GM13977 (cell line): ENCODE measurements at regions not wholly inside any gene's neighbourhood (a gene's known extent, or its start where the extent isn't known, plus 50 kb on each side); places are given as distances from the start of the nearest gene placed in this dataset.
"Not testable (repeated sequence)": the region's sequence is repeated elsewhere in the genome, so short reads cannot be mapped to it uniquely, and the experiment has no call there.

Experiments
- DNase-seq: peaks from one replicate; pipeline ENCODE4 v3.0.0; 2012; ENCODE audit warnings: low spot score
- CTCF ChIP-seq: IDR thresholded peaks from 2 replicates; pipeline ENCODE4 v1.5.1; 2012; ENCODE audit warnings: mild to moderate bottlenecking, control low read depth; ENCODE audit not compliant: insufficient read depth; ENCODE audit errors: extremely low read depth, missing control alignments
- in situ Hi-C: fragments of 300-500 bp; cut with MboI; formaldehyde crosslinking; loops from one replicate; pipeline ENCODE4 v1.12.0; 2022; ENCODE audit warnings: low sequenced_read_pairs, low pct_unique_long_range_greater_than_20kb, mixed read lengths, inconsistent platforms; ENCODE audit not compliant: unreplicated experiment

GRCh38 chr12:90572778-90573177 is 382.2 kb downstream of the CCER1 start:
- no peak for TF ChIP-seq CTCF
- in situ Hi-C loops: no loop called here
- DNase-seq: no peak

GRCh38 chr12:90569685-90570084 is 385.3 kb downstream of the CCER1 start:
- no peak for TF ChIP-seq CTCF
- no peak for DNase-seq
- in situ Hi-C loops: no loop called here

GRCh38 chr12:90562671-90563070 is 392.3 kb downstream of the CCER1 start:
- DNase-seq: no peak
- in situ Hi-C loops: no loop called here
- no peak for TF ChIP-seq CTCF

- TF ChIP-seq CTCF: no peak
- no peak for DNase-seq
- in situ Hi-C loops: no loop called here
These were observed 406.4 kb downstream of the CCER1 start for GRCh38 chr12:90548595-90548994.

- TF ChIP-seq CTCF: no peak
- in situ Hi-C loops: no loop called here
- no peak for DNase-seq
These were observed 408.5 kb downstream of the CCER1 start for GRCh38 chr12:90546511-90546910.

- no peak for DNase-seq
- TF ChIP-seq CTCF: no peak
- in situ Hi-C loops: no loop called here
These were observed 411.1 kb downstream of the CCER1 start for GRCh38 chr12:90543841-90544240.

GRCh38 chr12:90543374-90543773 is 411.6 kb downstream of the CCER1 start:
- no peak for DNase-seq
- in situ Hi-C loops: no loop called here
- no peak for TF ChIP-seq CTCF

GRCh38 chr12:90542852-90543251 is 412.1 kb downstream of the CCER1 start:
- in situ Hi-C loops, DNase-seq: not testable (repeated sequence)

- DNase-seq, in situ Hi-C loops: not testable (repeated sequence)
These were observed 421.1 kb downstream of the CCER1 start for GRCh38 chr12:90533828-90534227.
